ENCODE measurements at regions not wholly inside any gene's neighbourhood (a gene's known extent, or its start where the extent isn't known, plus 50 kb on each side); places are given as distances from the start of the nearest gene placed in this dataset.
"Not testable (repeated sequence)": the region's sequence is repeated elsewhere in the genome, so short reads cannot be mapped to it uniquely, and the experiment has no call there.

DNA sequence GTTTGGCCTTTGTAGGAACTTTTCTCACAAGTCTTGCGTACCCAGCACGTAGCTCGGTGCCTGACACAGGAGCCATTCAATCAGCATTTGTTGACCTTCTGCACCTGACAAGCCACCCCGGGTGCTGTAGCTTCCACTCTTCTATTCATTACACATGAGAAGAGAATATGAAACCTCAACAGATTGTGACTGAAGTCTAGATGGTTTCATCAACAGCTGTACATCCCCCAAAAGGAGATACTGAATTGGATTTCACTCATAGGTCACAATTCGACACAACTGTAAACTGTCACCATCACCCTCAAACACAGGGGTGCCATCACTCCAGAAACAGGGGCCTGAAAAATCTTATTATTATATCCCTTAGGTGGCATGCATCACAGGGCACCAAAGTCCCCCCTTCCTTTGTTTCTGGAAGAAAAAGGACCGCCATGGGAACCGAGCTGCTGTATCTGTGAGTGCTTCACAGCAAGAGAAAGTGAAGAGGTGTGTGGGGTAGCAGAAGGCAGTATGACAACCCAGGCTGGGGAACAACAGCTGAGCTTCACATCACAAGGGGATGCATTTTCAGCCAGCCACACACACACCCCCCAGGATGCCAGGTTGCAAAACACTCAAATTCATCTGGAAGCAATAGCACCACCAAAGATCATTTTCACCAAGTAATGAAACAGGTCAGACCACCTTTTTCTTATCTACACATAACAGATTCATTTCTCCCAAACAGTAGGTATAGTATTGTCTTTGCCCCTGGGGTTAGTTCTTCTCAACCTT, 225.7 kb downstream of the TOMM20 start:
- DNase-seq (ENCODE audit: low read depth) = no peak

GRCh38 chr1:234901491-234902049, 227.1 kb downstream of the TOMM20 start:
- DNase-seq (ENCODE audit: low read depth) = no peak

- DNase-seq (ENCODE audit: low read depth) = no peak
Measured at GRCh38 chr1:234900595-234900994, 228.0 kb downstream of the TOMM20 start.

- DNase-seq (ENCODE audit: low read depth) = no peak
Measured at GRCh38 chr1:234899730-234900072, 228.9 kb downstream of the TOMM20 start.

- peak; percentile 43 for DNase-seq (ENCODE audit: low read depth)
Measured at GRCh38 chr1:234899041-234899729, 229.5 kb downstream of the TOMM20 start.

DNA sequence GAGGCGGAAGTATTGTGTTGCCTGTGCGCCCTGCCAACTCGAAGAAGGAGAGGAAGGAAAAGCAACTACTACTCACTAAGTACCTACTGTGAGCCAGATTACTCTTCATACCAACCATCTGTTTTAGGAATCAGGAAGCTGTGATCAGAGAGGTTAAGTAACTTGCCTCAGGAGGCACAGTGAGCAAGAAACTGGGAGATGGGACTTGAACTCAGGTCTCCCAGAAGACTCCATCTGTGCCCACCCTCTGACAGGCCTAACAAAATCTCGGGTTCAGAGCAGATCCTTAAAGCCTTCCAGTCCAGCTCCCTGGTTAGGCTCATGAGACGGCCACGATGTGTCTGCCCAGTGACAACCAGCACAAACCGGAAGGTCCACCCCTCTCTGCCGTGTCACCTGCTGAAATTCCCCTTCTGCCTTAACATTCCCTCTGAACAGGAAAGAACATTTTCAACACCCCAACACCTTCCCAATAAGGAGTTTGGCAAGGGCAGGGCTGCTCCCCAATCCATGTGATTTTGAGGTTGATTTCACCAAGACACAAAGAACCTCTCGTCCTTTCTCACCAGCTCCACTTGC, 230.1 kb downstream of the TOMM20 start:
- DNase-seq (ENCODE audit: low read depth) = no peak

- no peak for DNase-seq (ENCODE audit: low read depth)
Measured at GRCh38 chr1:234897754-234898454, 230.7 kb downstream of the TOMM20 start.

DNA sequence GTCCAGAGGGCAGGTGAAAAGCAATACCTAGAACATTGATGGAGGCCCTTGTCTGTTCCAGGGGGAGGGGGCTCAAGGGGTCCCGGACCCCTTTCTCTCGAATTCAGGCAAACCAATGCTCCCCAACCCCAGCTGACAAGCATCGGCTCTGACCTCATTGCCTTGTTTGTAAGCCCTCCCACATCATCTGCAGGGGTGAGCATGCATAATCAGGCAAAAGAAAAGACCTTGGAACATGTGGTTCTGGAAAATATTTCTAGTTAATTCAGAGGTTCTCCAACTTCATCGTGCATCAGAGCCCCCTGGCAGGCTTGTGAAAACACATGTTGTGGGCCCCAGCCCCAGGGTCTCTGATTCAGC, 231.3 kb downstream of the TOMM20 start:
- no peak for DNase-seq (ENCODE audit: low read depth)

- no peak for DNase-seq (ENCODE audit: low read depth)
Measured at GRCh38 chr1:234896477-234897389, 231.9 kb downstream of the TOMM20 start.

DNA sequence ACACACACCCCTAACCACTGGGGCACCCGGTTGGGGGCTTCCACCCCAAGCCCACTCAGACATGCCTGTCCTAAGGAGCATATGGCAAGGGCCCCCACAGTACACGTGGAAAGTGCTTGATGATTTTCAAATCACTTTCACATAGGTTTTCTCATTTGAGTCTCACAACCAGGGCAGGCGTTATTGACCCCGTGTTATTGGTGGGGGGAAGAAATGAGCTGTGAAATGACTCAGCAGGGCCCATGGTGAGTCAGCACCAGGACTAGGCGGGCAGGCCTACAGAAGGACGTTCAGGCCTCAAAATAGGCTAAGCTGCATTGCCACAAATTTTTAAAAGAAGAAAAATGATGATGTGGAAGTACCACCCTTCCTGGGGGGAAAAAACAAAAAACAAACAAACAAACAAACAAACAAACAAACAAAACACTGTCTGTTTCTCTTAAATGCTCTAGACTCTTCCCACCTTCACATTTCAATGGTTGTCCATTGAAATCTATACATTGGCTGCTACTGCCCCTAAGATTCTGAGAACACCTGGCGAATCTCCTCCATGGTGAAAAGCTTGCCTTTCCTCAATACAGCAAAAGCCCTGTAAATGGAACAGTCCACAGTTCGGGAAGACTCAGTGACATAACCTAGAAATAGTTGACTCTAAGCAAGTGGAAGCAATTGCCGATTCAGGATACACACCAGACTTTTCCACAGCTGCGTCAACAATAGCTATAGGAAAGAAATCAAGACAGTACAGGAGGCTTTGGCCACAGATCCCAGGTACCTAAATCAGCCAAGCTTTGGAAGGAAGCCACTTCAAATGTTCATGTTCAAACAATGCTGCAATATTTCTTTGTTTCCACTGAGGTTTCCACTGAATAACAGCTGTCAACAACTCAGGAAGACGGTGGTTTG, 234.7 kb downstream of the TOMM20 start:
- DNase-seq (ENCODE audit: low read depth) = peak; percentile 86

DNA sequence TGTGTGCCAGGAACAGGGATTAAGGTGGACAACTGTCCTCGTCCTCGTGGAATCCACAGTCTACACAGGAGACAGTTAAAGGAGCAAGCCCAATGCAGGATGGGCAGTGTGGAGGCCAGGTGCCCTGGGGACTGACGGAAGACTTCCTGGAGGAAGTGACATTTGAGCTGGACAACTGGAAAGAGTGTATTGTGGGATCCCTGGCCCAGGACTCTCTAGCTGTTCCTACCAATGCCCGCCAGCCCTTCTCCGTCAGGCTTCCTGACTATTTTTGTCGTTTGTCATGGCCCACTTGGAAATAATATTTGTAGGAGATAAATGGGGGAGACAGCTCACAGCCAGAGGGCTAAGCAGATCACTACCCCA, 235.3 kb downstream of the TOMM20 start:
- no peak for DNase-seq (ENCODE audit: low read depth)

GRCh38 chr1:234892642-234893041, 236.0 kb downstream of the TOMM20 start:
- no peak for DNase-seq (ENCODE audit: low read depth)

DNA sequence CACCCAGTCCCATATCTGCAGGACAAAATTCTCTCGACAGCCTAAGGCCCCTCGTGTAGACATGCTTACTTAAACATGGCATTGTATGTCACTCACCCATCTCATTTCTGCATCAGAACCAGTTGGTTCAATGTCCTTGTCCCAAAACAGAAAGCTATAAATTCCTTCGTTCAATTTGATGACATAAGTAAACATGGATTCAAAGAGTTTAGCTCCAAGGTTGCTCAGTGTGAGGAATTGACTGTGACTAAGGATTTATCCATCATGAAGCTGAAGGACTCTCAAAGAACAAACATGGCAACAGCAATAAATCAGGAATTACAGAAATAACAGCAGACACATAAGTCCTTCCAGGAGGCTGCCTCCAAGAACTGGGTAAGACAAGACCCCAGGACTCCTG, 237.2 kb downstream of the TOMM20 start:
- DNase-seq (ENCODE audit: low read depth) = no peak

DNA sequence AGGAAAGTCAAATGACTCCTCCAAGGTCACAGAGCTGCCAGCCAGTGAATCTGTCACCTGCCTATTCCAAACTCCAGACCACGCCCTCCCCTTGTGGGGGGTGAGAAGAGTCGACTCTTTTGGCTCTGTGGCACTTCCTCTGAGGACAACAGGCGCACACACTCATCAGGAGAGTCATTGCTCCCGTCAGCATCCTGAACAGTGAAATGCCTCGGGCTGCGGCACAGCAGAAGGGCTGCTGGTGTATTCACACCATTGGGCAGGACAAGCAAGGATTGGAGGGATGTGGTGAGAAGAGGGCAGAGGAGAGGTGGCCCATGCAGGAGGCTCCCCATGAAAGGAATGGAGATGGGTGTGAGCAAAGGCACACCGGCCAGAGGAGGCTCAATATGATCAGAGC, 239.0 kb downstream of the TOMM20 start:
- DNase-seq (ENCODE audit: low read depth) = no peak

GRCh38 chr1:234888247-234888646, 240.4 kb downstream of the TOMM20 start:
- DNase-seq (ENCODE audit: low read depth) = not testable (repeated sequence)

- DNase-seq (ENCODE audit: low read depth) = peak; percentile 21
Measured at GRCh38 chr1:234887016-234887900, 241.4 kb downstream of the TOMM20 start.

DNA sequence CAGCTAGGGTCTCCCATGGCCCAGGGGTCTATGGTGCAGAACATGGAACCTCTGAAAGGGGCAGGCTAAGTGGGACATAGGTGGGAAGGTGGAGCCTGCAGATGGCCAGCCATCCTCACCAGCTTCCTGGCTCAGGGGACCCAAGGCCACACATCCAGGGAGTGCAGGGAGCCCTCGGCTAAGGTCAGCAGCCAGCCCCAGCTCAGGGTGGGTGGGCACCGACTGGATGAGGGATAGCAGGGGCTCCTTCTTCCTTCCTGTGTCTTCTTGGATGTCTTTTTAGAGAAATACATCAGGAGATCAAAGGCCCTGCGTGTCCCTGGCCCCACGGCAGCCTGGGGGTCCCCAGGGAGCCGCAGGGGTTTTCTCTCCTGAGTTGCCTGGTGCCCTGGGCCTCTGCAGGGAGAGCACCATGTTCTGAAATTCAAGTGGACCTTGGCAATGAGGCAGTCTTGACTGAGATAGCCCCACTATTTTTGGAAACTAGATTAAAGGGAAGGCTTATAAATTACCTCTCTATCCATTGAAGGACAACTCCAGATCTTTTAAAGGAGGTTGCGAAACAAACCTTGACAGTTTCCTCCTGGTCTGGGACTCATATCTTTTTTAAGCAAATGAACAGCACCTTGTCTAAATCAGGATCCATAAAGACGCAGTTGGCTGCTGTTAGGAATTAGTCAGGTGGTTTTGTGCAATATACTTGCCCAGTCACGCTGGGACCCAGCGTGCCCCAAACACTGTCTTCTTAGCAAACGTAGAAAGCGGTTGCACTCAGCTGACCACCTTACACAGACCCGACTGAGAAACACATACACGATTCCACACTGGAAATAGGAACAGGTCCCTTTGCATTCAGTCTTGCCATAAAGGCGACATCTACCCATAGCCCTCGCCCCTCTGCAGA, 242.3 kb downstream of the TOMM20 start:
- DNase-seq (ENCODE audit: low read depth) = no peak

DNA sequence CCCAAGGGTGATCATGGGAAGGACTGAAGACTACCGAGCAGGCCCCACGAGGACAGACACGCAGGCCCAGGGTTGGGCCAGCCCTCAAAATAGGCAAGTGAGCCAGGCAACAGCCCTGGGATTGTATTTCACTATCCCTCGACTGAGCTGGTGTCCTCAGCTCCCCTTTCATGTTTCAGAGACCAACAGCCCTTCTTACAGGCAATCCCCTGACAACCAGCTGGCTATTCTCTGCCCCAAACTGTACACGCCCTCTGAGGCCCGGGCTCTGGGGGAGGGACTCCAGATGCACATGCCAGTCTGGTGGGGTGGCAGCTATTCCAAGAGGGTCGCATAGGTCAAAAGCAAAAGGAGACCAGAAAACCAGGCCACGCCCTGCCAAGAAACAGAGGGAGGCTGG, 243.0 kb downstream of the TOMM20 start:
- DNase-seq (ENCODE audit: low read depth) = no peak
